ENCODE measurements at regions not wholly inside any gene's neighbourhood (a gene's known extent, or its start where the extent isn't known, plus 50 kb on each side); places are given as distances from the start of the nearest gene placed in this dataset.

GRCh38 chr6:95804847-95805541, 210.8 kb upstream of the FUT9 start (continued):
- peak; percentile 93 for TF ChIP-seq ZNF503 (CRISPR knock-in tag; IDR thresholded peaks at IDR 0.05)
- no peak for TF ChIP-seq ZNF333 (CRISPR knock-in tag; IDR thresholded peaks at IDR 0.05; ENCODE audit: borderline replicate concordance)
- peak; percentile 51; the same call in 1 of the 2 replicates for TF ChIP-seq SIX4 (CRISPR knock-in tag; IDR thresholded peaks at IDR 0.05)
- TF ChIP-seq YY1 (IDR thresholded peaks at IDR 0.05; ENCODE audit: insufficient read depth, insufficient replicate concordance, low read depth, low read length): no peak
- TF ChIP-seq NFE2L2 (IDR thresholded peaks at IDR 0.05; ENCODE audit: low read length): no peak
- peak; percentile 64 for TF ChIP-seq MED8 (CRISPR knock-in tag; IDR thresholded peaks at IDR 0.05; ENCODE audit: insufficient replicate concordance)
- TF ChIP-seq THAP7 (CRISPR knock-in tag; IDR thresholded peaks at IDR 0.05): no peak
- TF ChIP-seq ZNF124 (CRISPR knock-in tag; IDR thresholded peaks at IDR 0.05): no peak
- TF ChIP-seq NFIB (CRISPR knock-in tag; IDR thresholded peaks at IDR 0.05; ENCODE audit: borderline replicate concordance): no peak
- TF ChIP-seq FOSL2 (CRISPR knock-in tag; IDR thresholded peaks at IDR 0.05): peak; percentile 95
- no peak for TF ChIP-seq SMC3 (IDR thresholded peaks at IDR 0.05; ENCODE audit: low read length)
- 0 out of 2 replicates have a peak, but pooled peaks have one; percentile 39 for TF ChIP-seq TFE3 (CRISPR knock-in tag; IDR thresholded peaks at IDR 0.05)
- TF ChIP-seq ZNF614 (CRISPR knock-in tag; IDR thresholded peaks at IDR 0.05; ENCODE audit: borderline replicate concordance): no peak
- no peak for TF ChIP-seq ZNF740 (CRISPR knock-in tag; IDR thresholded peaks at IDR 0.05)
- TF ChIP-seq ARID5B (CRISPR knock-in tag; IDR thresholded peaks at IDR 0.05): peak; percentile 93
- TF ChIP-seq TSC22D2 (CRISPR knock-in tag; IDR thresholded peaks at IDR 0.05; ENCODE audit: borderline replicate concordance): no peak
- no peak for TF ChIP-seq ZNF598 (CRISPR knock-in tag; IDR thresholded peaks at IDR 0.05; ENCODE audit: borderline replicate concordance)
- no peak for TF ChIP-seq MATR3 (CRISPR knock-in tag; IDR thresholded peaks at IDR 0.05)
- peak; percentile 94 for TF ChIP-seq SOX5 (CRISPR knock-in tag; IDR thresholded peaks at IDR 0.05; ENCODE audit: borderline replicate concordance)
- no peak for TF ChIP-seq SKI (IDR thresholded peaks at IDR 0.05; ENCODE audit: partially characterized antibody)
- TF ChIP-seq BORCS8-MEF2B (CRISPR knock-in tag; IDR thresholded peaks at IDR 0.05): no peak
- TF ChIP-seq SALL1 (CRISPR knock-in tag; IDR thresholded peaks at IDR 0.05): peak; percentile 82; the same call in 1 of the 2 replicates

Measured in HepG2 (cell line).